Renal pelvis (tissue), 1 donor: ENCODE measurements at regions not wholly inside any gene's neighbourhood (a gene's known extent, or its start where the extent isn't known, plus 50 kb on each side); places are given as distances from the start of the nearest gene placed in this dataset.

ENCODE experiments used
- DNase-seq: peaks from one replicate; pipeline ENCODE4 v3.0.0-alpha.2; 2013

DNA sequence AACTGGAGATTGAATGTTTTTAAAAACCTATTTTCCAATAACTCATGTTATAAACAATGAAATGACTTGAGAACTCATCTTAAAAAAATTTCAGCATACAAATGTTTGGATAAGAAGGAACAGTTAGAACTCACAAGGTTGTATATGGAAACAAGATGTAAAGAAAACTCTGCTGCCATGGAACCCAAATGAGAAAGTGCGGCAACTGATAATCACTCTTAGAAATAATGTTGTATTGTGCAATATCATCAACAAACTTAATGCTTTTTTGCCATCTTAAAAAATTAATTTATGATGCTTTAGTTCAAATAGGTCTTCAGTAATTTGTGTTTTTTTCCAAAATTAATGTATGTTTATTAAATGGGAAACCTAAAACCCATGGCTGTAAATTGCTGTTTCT is 461.1 kb upstream of the NCAM2 start:
- DNase-seq: no peak

DNA sequence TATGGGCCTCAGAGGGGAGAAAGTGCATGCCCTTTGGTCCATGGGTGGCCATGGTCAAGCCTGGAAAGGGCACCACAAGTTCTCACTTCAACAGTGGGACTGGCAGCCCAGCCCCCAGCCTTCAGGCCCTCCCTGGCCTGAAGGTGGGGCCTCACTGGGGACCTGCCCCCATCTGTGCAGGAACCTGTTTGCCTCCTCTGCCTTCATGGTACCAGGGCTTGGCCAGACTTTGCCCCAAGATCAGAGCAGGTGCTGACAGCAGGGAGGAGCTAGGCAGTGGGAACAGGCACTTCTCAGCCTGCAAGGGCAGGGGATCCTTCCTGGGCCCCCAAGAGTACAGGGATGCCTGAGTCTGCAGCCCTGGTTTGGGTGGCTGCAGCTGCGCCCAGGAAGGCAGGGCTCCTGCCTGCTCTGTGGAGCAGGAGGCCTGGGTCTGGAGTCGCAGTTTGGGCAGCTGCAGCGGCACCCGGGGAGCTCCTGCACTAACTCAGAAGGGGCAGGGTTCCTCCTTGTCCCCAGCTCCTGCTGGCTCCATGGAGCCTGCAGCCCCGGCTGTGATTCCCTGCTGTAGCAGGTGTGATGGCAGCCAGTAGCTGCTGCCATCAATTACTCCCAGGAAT is 460.1 kb upstream of the NCAM2 start:
- DNase-seq: no peak

DNA sequence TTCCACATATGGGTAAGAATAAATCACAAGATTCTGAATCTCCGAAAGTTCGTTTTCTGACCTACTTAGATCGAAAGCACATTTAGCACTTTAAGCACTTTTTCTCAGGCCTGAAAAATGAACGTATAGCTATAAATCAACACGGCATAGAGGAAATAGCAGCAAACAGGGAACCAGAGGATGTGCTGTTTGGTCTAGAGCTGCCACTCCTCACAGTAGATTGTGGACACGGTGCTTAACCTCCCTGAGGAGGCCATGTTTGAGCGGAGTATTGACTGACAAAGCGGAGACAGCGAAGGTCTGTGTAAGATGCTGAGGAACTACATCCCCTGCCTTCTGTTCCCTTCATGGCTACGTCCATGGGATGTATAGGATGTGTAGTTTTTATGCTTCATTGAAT is 452.8 kb upstream of the NCAM2 start:
- no peak for DNase-seq

DNA sequence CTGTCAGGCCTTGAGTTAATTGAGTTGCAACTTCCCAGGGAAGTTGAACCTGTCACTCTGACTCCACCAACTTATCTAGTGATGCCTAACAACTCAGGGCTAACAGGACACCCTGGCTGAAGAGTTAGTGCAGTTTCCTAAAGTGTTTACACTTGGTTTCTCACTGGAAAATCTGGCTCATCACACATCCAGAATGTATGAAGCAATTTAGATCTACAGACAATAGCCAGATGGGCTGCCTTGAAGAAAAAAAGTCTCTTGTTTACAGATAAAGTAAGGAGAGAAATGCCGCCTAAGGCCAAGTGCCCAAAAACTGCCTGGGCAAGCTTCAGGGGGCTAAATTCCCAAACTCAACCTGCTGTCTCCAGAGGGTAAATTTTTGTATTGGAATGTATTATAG is 446.3 kb upstream of the NCAM2 start:
- no peak for DNase-seq

DNA sequence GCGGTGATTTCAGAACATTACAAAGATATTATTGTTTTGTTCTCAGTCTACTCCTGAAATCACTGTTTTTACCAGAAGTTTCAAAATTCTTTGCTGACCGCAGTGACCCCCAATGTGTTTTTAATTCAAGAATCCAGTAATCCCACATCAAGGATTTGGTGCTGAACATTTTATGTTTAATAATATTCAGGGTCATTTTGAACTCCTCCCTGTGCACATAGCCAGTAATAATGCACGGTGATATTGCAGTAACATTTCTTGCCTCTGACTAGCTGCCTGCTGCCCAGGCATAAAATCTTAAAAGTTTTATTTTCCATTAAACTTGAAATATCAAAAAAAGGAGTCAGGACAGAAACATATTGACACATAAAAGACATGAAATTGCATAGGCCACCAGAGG is 443.4 kb upstream of the NCAM2 start:
- no peak for DNase-seq

DNA sequence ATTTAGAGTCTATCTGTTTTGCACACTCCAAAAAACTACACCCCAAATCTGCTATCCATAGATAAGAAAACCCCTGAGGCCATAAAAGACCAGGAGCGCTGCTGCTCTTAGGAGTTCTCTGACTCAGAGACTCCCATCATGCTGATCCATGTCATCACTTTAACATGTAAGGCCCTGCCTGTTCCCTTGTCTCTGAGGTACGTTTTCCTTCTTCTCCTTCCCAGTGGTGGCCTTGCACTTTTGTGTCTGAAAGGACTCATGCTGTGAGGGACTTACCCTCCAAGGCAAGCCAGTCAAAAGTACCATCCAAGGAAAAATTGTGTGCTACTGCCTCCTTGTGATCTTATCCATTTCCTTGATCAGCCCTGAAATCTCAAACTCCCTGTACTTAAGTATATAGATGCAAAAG is 427.4 kb upstream of the NCAM2 start:
- DNase-seq: no peak

DNA sequence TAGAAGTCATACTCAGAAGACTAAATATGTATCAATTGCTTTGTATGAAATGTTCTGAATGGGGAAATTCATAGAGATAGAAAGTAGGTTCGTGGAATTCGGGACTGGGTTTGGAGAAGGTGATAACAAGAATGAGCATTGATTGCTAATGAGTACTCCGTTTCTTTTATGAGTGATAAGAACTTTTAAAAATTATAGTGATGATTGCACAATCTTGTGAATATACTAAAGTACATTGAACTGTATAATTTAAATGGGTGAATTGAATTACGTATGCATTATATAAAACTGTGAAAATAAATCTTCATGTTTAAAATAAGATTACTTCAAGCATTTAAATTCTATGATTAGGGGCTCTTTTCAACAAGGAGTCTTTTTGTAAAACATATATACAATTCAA is 425.6 kb upstream of the NCAM2 start:
- no peak for DNase-seq

DNA sequence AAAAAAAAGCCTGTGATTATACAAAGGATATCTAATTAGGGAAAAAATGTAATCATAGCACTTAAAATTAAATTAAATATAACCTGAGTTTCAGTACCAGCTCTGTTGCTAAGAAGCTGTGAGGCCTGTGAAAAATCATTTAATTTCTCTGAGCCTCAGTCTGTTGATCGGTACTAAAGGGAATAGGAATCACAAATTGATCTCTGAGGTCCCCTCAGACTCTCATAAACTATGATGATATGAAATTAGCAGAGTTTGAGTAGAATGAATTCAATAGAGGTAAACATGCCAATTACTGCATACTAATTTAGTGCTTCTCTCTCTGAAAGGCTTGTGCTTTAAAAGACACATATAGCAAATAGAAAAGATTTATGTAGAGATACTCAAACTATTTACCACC is 416.8 kb upstream of the NCAM2 start:
- no peak for DNase-seq

DNA sequence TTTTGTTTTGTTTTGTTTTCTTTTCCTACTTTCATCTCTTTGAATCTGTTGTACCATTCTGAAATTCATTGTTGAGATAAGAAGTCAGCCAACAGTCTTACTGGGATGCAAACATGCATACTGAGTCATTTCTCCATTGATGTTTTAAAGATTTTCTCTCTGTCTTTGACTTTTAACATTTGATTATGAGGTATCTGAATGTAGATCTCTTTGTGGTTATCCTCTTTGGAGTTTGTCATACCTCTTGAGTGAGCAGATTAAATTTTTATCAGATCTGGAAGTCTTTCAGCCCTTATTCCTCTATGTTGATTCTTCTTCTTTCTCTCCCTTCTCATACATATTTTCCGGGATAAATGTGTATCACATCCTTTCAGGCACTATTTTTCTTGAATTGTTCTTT is 406.9 kb upstream of the NCAM2 start:
- no peak for DNase-seq

DNA sequence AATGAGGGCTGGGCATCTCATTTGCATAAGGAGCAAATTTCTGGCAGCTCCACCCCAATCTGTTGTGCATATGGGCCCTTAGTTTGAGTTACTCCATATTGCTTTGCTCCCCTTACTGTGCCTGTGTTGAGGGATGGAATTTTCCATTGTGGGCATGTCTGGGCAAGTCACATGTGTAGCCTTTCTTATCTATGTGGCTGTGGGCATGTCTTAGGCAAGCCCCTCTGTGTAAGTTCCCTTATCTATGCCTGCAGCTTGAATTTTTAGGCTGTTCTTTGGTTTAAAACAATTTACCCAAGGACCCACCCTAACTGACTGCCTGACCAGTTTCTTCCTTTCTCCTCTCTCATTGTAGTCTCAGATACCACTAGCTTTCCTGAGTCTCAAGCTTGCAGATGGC is 405.7 kb upstream of the NCAM2 start:
- DNase-seq: no peak

DNA sequence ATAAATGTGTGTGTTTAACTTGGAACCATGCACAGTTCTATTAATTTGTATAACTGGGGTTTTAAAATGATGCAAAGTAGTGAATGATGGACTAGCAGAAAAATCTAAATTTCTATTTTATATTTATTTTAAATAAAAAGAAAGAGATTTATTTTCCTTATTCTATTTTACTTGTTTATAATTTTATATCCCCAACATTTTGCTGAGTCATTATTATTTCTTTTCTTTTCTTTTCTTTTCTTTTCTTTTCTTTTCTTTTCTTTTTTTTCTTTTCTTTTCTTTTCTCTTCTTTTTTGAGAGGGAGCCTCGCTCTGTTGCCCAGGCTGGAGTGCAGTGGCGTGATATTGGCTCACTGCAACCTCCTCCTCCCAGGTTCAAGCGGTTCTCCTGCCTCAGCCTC is 395.0 kb upstream of the NCAM2 start:
- DNase-seq: no peak

DNA sequence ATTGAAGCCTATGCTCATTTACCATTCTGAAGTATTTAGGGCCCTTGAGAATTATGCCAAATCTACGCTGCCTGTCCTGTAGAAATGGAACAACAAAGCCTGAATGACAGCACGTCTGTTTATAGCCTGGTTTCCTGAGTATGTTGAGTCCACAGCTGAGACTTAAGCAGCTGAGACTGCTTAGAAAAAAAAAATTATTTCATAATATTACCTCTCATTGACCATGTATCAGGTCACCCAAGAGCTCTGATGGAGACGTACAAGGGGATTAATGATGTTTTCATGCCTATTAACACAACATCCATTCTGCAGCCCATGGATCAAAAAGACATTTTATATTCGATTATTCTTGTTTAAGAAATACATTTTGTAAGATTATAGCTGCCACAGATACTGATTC is 387.2 kb upstream of the NCAM2 start:
- no peak for DNase-seq

DNA sequence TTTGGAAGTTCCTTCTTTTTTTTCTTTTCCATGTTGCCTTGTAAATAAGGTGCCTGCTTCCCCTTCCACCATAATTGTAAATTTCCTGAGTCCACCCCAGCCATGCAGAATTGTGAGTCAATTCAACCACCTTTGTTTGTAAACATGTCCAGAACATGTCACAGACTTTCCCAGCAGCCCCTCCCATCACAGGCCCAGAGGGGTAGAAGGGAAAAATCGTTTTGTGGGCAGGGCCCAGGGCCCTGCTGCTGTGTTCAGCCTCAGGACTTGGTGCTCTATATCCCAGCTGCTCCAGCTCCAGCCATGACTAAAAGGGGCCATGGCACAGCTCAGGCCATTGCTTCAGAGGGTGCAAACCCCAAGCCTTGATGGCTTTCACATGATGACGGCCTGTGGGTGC is 384.6 kb upstream of the NCAM2 start:
- DNase-seq: no peak

DNA sequence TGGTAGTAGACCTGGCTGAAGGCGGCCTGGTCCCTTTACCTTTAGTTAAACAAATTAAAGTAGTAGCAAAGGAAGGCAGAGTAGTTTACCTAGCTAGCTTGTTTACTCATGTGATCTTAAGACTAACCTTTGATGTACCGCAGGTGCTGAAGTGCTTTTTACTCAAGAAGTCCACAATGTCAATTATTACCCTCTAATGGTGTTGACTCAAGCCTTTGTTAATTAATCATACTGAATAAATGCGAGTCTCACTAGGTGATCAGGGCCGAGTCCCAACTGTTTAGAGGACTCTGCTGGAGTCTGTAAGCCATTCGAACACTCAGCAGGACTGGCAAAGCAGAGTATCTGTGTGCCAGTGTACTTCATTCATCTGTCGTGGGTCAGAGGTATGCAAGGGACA is 381.1 kb upstream of the NCAM2 start:
- DNase-seq: no peak

DNA sequence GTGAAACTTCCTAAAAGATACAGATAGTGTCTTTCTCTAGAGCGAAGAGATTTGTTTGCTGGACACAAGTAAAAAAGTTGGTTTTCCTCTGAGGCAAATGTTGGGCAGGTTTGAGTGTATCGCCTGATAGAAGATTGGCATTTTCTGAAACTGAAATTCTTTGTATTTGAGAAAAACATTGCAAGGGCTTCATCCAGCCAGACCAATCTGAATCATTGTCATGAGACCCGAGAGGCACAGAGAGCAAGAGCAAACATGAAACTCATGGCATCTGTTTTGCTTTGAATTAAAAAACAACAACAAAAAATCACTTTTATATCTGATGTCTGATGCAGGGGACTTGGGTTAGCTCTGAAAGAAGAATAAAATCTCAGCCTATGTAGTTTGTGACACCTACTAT is 379.3 kb upstream of the NCAM2 start:
- DNase-seq: no peak

DNA sequence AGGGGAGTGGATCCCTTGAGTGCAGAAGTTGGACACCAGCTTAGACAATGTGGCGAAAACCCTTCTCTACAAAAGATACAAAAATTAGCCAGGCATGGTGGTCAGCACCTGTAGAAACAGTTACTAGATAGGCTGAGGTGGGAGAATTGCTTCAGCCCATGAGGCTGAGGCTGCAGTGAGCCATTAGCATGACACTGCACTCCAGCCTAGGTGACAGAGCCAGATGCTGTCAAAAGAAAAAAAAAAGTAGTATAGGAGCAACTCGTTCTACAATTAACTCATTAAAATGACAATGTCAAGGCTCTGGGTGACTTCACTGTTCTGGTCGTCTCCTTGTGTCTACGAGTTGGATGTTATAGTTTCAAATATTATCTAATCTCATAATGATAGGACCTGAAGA is 370.6 kb upstream of the NCAM2 start:
- DNase-seq: no peak

DNA sequence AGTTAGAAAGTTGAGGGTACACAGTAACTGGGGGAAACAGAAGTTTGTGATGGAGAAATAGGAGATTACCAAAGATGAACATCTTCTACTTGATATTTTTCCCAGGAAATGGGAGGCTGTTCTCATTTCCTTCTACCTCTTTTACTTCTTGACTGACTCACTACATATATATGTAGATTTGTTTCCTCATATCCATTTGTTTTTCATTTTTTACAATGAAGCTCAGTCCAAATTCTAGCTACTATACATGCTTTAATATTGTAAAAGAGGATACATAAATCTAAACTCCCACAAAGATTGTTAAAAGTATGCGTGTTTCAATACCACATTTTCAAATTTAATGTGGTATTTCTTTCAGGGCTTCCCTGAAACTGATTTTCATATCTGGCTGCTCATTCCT is 366.6 kb upstream of the NCAM2 start:
- no peak for DNase-seq

DNA sequence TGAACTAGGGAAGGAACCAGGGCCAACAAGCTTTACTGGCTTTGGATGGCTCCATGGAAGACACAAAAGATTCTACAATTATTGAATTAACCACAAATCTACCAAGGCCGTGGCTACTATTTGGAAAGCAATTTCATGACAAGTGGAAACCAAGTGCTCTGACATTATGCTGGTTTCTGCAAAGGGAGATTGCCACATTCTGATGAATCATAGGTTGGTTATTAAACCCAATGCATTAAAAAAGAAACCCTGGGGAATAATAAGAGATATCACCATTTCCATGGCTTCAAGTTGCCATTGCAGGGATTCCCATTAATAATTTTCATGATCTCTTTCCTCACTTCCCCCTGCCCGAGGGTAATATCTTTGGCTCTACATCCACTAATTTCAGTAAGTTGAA is 359.2 kb upstream of the NCAM2 start:
- no peak for DNase-seq

DNA sequence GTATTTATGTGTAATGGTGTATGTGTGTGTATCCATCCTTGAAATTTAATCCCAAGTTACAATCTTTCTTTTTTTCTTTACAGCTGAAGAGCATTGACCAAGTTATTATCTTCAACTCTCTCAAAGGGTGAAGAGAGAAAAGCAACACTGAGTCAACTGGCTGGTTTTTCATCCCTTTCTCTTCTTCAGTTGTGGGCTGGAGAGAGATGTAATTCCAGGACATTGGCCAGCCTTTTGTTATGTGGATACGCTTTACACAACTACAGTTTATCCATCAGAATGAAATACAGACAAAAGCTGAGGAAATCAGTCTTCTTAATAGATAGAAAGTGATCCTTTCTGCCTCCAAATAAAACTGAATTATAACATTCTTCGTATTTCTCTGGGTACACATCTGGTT is 357.0 kb upstream of the NCAM2 start:
- no peak for DNase-seq

DNA sequence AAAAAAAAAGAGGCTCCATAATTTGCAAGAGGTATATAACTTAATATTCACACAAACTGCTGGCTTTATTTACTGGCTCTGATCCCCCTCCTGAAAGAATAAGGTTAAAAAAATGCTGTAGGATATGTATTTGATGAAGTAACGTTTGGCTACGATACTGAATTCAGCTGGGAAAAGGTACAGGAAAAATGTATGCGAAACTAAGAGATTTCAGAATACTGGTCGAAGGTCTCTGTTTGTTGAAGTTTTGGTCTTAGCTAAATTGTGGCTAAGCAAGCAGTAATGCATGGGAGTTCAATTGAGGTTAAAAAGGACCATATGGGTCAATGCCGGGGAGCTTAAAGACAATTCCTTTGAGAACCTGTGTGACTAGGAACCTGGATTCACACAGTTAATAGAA is 355.5 kb upstream of the NCAM2 start:
- DNase-seq: no peak

DNA sequence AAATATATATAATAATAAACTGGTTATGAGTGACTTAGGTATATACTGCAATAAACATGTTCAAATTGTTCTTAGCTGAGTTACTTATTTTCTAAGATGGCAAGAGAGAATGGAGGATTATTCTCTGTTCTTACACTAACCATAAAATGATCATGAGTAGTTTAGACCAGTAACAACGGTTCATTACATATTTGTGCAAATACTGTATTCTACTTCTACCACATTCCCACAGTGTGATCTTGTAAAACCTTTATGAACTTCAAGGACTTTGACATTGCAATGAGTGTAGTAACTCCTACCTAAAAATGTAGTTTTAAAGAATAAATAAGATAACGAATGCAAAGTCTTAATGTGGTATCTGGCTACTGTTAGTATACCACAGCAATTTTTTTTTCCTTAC is 353.7 kb upstream of the NCAM2 start:
- DNase-seq: no peak

DNA sequence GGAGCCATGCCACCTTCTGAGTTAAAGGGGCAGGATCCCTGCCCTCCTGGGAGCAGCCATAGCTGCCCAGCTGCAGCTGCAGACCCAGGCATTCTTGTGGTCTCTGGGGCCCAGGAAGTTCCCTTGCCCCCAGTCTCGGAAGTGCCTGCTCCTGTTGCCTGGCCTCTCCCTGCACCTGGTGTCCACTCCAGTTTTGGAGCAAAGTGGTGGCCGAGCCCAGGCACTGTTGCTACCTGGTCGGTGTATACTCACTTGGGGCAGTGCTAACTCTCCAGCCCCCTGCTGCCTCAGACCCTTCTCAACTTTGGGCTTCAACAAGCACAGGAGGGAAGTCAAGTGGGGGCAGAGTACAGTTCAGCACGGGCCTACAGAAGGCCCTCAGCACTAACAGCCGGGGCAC is 352.9 kb upstream of the NCAM2 start:
- DNase-seq: no peak

DNA sequence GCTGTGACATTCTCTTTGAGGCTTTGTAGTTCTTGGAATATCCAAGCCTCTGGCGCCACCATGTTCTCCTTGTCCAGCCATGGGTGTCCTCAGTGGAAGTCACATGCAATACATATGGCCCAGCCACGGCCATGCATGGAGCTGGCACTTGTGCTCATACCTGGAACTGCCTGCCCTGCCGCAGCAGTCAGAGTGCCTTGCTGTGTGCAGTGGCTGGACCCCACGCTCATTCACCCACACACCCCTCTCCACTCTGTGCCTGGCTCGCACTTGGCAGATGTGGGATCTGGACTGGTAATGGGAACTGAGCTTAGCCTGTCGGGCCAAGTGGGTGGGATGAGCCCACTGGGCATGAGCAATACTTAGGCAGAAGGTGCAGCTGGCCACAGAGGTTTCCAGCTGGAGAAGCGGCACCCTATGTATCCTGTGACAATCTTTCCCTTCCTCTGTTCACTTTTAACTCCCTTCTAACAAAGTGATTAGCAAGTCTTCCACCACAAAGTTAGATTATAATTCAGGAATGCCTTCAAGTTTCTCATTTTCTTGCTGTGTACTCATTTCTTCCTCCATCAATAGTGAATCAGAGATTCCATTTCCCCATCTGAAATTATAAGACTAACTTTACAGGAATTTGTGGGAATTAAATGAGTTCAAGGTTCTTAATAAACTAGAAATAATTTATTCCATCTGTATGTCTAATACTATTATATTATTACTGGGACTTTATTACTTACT is 351.6 kb upstream of the NCAM2 start:
- no peak for DNase-seq

DNA sequence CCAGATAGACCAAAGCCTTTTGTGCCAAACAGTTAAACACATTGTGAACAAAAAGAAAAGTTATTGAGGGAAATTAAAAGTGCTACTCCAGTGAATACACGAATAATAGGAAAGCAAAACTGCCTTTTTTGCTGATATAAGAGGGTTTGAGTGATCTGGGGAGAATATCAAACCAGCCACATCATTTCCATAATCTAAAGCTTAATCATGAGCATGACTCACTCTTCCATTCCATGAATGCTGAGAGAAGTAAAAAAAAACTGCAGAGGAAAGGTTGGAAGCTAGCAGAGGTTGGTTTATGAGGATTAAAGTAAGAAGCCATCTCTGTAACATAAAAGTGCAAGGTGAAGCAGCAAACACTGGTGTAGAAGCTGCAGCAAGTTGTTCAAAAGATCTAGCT is 350.6 kb upstream of the NCAM2 start:
- no peak for DNase-seq
